IPS-18c (cell line): ENCODE measurements at regions not wholly inside any gene's neighbourhood (a gene's known extent, or its start where the extent isn't known, plus 50 kb on each side); places are given as distances from the start of the nearest gene placed in this dataset.
"Not testable (repeated sequence)": the region's sequence is repeated elsewhere in the genome, so short reads cannot be mapped to it uniquely, and the experiment has no call there.

Source experiments
- H3K4me3 ChIP-seq: 2 replicates; pipeline ENCODE4 v1.7.0; 2013; ENCODE audit warnings: low read depth, mild to moderate bottlenecking, low read length, moderate library complexity; ENCODE audit not compliant: insufficient read depth
- H3K9me3 ChIP-seq: one replicate; pipeline ENCODE4 v1.6.1; 2013; ENCODE audit warnings: mild to moderate bottlenecking, low read length, moderate library complexity; ENCODE audit not compliant: control insufficient read depth, insufficient read depth

- Histone ChIP-seq H3K9me3 (no peaks in the 10 kb centered on the region), H3K4me3 (no peak overlapping the region)
Observed at GRCh38 chr12:89155826-89156225, 196.5 kb downstream of the DUSP6 start.

- H3K9me3 ChIP-seq, result no peaks in the 10 kb centered on the region
- no peak overlapping the region for H3K4me3 ChIP-seq
Observed at GRCh38 chr12:89154743-89155499, 197.4 kb downstream of the DUSP6 start.

- Histone ChIP-seq H3K9me3 (no peaks in the 10 kb centered on the region), H3K4me3 (no peak overlapping the region)
Observed at GRCh38 chr12:89153341-89153740, 199.0 kb downstream of the DUSP6 start.

- Histone ChIP-seq H3K4me3 (no peak overlapping the region), H3K9me3 (no peaks in the 10 kb centered on the region)
Observed at GRCh38 chr12:89151536-89151935, 200.8 kb downstream of the DUSP6 start.

GRCh38 chr12:89150789-89151188 lies 201.5 kb downstream of the DUSP6 start:
- H3K9me3 ChIP-seq, H3K4me3 ChIP-seq: not testable (repeated sequence)

- no peaks in the 10 kb centered on the region for H3K9me3 ChIP-seq
- no peak overlapping the region for H3K4me3 ChIP-seq
Observed at GRCh38 chr12:89140602-89141238, 211.6 kb downstream of the DUSP6 start.

GRCh38 chr12:89140141-89140540 lies 212.2 kb downstream of the DUSP6 start:
- no peak overlapping the region for H3K4me3 ChIP-seq

GRCh38 chr12:89139390-89139789 lies 212.9 kb downstream of the DUSP6 start:
- H3K9me3 ChIP-seq, result no peaks in the 10 kb centered on the region
- no peak overlapping the region for H3K4me3 ChIP-seq

More at GRCh38 chr12:89140141-89140540, 212.2 kb downstream of the DUSP6 start:
- no peaks in the 10 kb centered on the region for H3K9me3 ChIP-seq

- Histone ChIP-seq H3K4me3 (no peak overlapping the region), H3K9me3 (no peaks in the 10 kb centered on the region)
Observed at GRCh38 chr12:89138048-89138852, 214.1 kb downstream of the DUSP6 start.

- Histone ChIP-seq H3K9me3 (no peaks in the 10 kb centered on the region), H3K4me3 (no peak overlapping the region)
Observed at GRCh38 chr12:89135976-89136634, 216.2 kb downstream of the DUSP6 start.

- no peak overlapping the region for H3K4me3 ChIP-seq
- no peaks in the 10 kb centered on the region for H3K9me3 ChIP-seq
Observed at GRCh38 chr12:89134213-89134770, 218.0 kb downstream of the DUSP6 start.

GRCh38 chr12:89129167-89129870 lies 223.0 kb downstream of the DUSP6 start:
- Histone ChIP-seq H3K9me3 (no peaks in the 10 kb centered on the region), H3K4me3 (no peak overlapping the region)

GRCh38 chr12:89126712-89127111 lies 225.6 kb downstream of the DUSP6 start:
- H3K4me3 ChIP-seq, result no peak overlapping the region
- no peaks in the 10 kb centered on the region for H3K9me3 ChIP-seq

- Histone ChIP-seq H3K9me3 (no peaks in the 10 kb centered on the region), H3K4me3 (no peak overlapping the region)
Observed at GRCh38 chr12:89122852-89123251, 229.4 kb downstream of the DUSP6 start.

GRCh38 chr12:89117448-89118034 lies 234.8 kb downstream of the DUSP6 start:
- H3K9me3 ChIP-seq, result no peaks in the 10 kb centered on the region
- no peak overlapping the region for H3K4me3 ChIP-seq

- Histone ChIP-seq H3K9me3 (no peaks in the 10 kb centered on the region), H3K4me3 (no peak overlapping the region)
Observed at GRCh38 chr12:89111964-89112363, 240.3 kb downstream of the DUSP6 start.
